GM10266 (cell line): ENCODE measurements at regions not wholly inside any gene's neighbourhood (a gene's known extent, or its start where the extent isn't known, plus 50 kb on each side); places are given as distances from the start of the nearest gene placed in this dataset.

Experiments
- DNase-seq: peaks from one replicate; pipeline ENCODE4 v3.0.0; 2012; ENCODE audit errors: extremely low spot score
- CTCF ChIP-seq: IDR thresholded peaks from 2 replicates; pipeline ENCODE4 v1.5.1; 2012; ENCODE audit warnings: mild to moderate bottlenecking, low read depth; ENCODE audit not compliant: control insufficient read depth, insufficient read depth; ENCODE audit errors: missing control alignments

- no peak for DNase-seq
- TF ChIP-seq CTCF = no peak
Observed at GRCh38 chr10:110437761-110438341, 59.9 kb upstream of the DUSP5 start.

- no peak for TF ChIP-seq CTCF
- no peak for DNase-seq
Observed at GRCh38 chr10:110442746-110443145, 55.0 kb upstream of the DUSP5 start.

- no peak for TF ChIP-seq CTCF
- DNase-seq = no peak
Observed at GRCh38 chr10:110443239-110444003, 54.3 kb upstream of the DUSP5 start.

GRCh38 chr10:110444004-110444337, 53.7 kb upstream of the DUSP5 start:
- DNase-seq = no peak
- no peak for TF ChIP-seq CTCF

GRCh38 chr10:110445871-110446270, 51.8 kb upstream of the DUSP5 start:
- no peak for TF ChIP-seq CTCF

GRCh38 chr10:110446277-110446676, 51.4 kb upstream of the DUSP5 start:
- TF ChIP-seq CTCF = no peak
- DNase-seq = no peak

More at GRCh38 chr10:110445871-110446270, 51.8 kb upstream of the DUSP5 start:
- DNase-seq = no peak

- no peak for TF ChIP-seq CTCF
- no peak for DNase-seq
Observed at GRCh38 chr10:110446954-110447608, 50.6 kb upstream of the DUSP5 start.
